ENCODE measurements at regions not wholly inside any gene's neighbourhood (a gene's known extent, or its start where the extent isn't known, plus 50 kb on each side); places are given as distances from the start of the nearest gene placed in this dataset.
A peak's percentile ranks its signal among the peaks of the same experiment; 100 is the strongest.

GRCh38 chr4:84237008-84237407 lies 262.1 kb downstream of the NKX6-1 start:
- no peak for TF ChIP-seq CTCF (IDR thresholded peaks at IDR 0.05; ENCODE audit: extremely low read depth, missing control alignments)
- no peak for DNase-seq (ENCODE audit: low spot score)

GRCh38 chr4:84235126-84235944 lies 263.8 kb downstream of the NKX6-1 start:
- peak; percentile 59 for DNase-seq (ENCODE audit: low spot score)
- TF ChIP-seq CTCF (IDR thresholded peaks at IDR 0.05; ENCODE audit: extremely low read depth, missing control alignments) = no peak

GRCh38 chr4:84232309-84233095 lies 266.6 kb downstream of the NKX6-1 start:
- no peak for TF ChIP-seq CTCF (IDR thresholded peaks at IDR 0.05; ENCODE audit: extremely low read depth, missing control alignments)
- DNase-seq (ENCODE audit: low spot score) = no peak

- no peak for DNase-seq (ENCODE audit: low spot score)
- TF ChIP-seq CTCF (IDR thresholded peaks at IDR 0.05; ENCODE audit: extremely low read depth, missing control alignments) = no peak
These were observed 267.5 kb downstream of the NKX6-1 start for GRCh38 chr4:84231539-84232055.

GRCh38 chr4:84224522-84224921 lies 274.6 kb downstream of the NKX6-1 start:
- DNase-seq (ENCODE audit: low spot score) = no peak
- no peak for TF ChIP-seq CTCF (IDR thresholded peaks at IDR 0.05; ENCODE audit: extremely low read depth, missing control alignments)

- no peak for TF ChIP-seq CTCF (IDR thresholded peaks at IDR 0.05; ENCODE audit: extremely low read depth, missing control alignments)
- no peak for DNase-seq (ENCODE audit: low spot score)
These were observed 277.4 kb downstream of the NKX6-1 start for GRCh38 chr4:84221704-84222103.

GRCh38 chr4:84220990-84221389 lies 278.1 kb downstream of the NKX6-1 start:
- TF ChIP-seq CTCF (IDR thresholded peaks at IDR 0.05; ENCODE audit: extremely low read depth, missing control alignments) = no peak
- no peak for DNase-seq (ENCODE audit: low spot score)
